OCI-LY1 (cell line): ENCODE measurements at regions not wholly inside any gene's neighbourhood (a gene's known extent, or its start where the extent isn't known, plus 50 kb on each side); places are given as distances from the start of the nearest gene placed in this dataset.

Experiments
- H2AFZ ChIP-seq: fragments of 200-600 bp; sonication (generic), shearing (Covaris generic); 2 replicates; pipeline ENCODE4 v1.6.0; 2014; ENCODE audit warnings: antibody characterized with exemption, mild to moderate bottlenecking, low read length
- H3F3A ChIP-seq: fragments of 200-600 bp; sonication (generic), shearing (Covaris generic); 2 replicates; pipeline ENCODE4 v1.6.0; 2014; ENCODE audit warnings: mild to moderate bottlenecking, antibody characterized with exemption, low read length, moderate library complexity; ENCODE audit not compliant: insufficient read depth
- H3K27ac ChIP-seq: fragments of 200-600 bp; sonication (generic); 2 replicates; pipeline ENCODE4 v1.5.1; 2014; ENCODE audit warnings: low read length, mixed run types, mild to moderate bottlenecking, low read depth; ENCODE audit not compliant: poor library complexity, severe bottlenecking
- H3K27me3 ChIP-seq: fragments of 200-600 bp; sonication (generic); 2 replicates; pipeline ENCODE4 v1.6.0; 2014; ENCODE audit warnings: antibody characterized with exemption, mild to moderate bottlenecking, low read length, moderate library complexity; ENCODE audit not compliant: insufficient read depth
- H3K36me3 ChIP-seq: fragments of 200-600 bp; sonication (generic); 2 replicates; pipeline ENCODE4 v1.6.1; 2014; ENCODE audit warnings: mild to moderate bottlenecking, antibody characterized with exemption, low read length, moderate library complexity, mixed read lengths; ENCODE audit not compliant: insufficient read depth
- H3K4me1 ChIP-seq: fragments of 200-600 bp; sonication (generic); 2 replicates; pipeline ENCODE4 v1.5.1; 2014; ENCODE audit warnings: mild to moderate bottlenecking, low read length, moderate library complexity; ENCODE audit not compliant: insufficient read depth, severe bottlenecking
- H3K4me2 ChIP-seq: fragments of 200-600 bp; sonication (generic), shearing (Covaris generic); 2 replicates; pipeline ENCODE4 v1.6.1; 2014; ENCODE audit warnings: low read length
- H3K4me3 ChIP-seq: fragments of 200-600 bp; sonication (generic); 2 replicates; pipeline ENCODE4 v1.5.1; 2014; ENCODE audit warnings: low read length, low read depth, mild to moderate bottlenecking, mixed read lengths; ENCODE audit not compliant: poor library complexity, severe bottlenecking
- H3K79me2 ChIP-seq: fragments of 200-600 bp; shearing (Covaris generic); 2 replicates; pipeline ENCODE4 v1.6.1; 2016; ENCODE audit warnings: mixed run types, low read length, mixed read lengths; ENCODE audit not compliant: insufficient read depth
- H3K9ac ChIP-seq: fragments of 200-600 bp; sonication (generic), shearing (Covaris generic); 2 replicates; pipeline ENCODE4 v1.6.1; 2014; ENCODE audit warnings: mild to moderate bottlenecking, low read length, mixed read lengths
- H3K9me2 ChIP-seq: fragments of 200-600 bp; sonication (generic), shearing (Covaris generic); 2 replicates; pipeline ENCODE4 v1.6.1; 2014; ENCODE audit warnings: low read depth, mild to moderate bottlenecking, low read length, mixed read lengths
- H3K9me3 ChIP-seq: fragments of 200-600 bp; shearing (Covaris generic); 2 replicates; pipeline ENCODE4 v1.6.1; 2014; ENCODE audit warnings: low read length, mixed read lengths
- H4K20me1 ChIP-seq: fragments of 200-600 bp; sonication (generic), shearing (Covaris generic); 2 replicates; pipeline ENCODE4 v1.6.0; 2016; ENCODE audit warnings: mild to moderate bottlenecking, low read length; ENCODE audit not compliant: insufficient read depth
- EZH2 ChIP-seq: fragments of 200-600 bp; sonication (generic), shearing (Covaris generic); IDR thresholded peaks from 2 replicates; pipeline ENCODE4 v1.8.0; 2017; ENCODE audit warnings: borderline replicate concordance, mixed run types, mild to moderate bottlenecking, antibody characterized with exemption, low read length, moderate library complexity, mixed read lengths
- TF ChIP-seq, protein P1 (sequence below): fragments of 200-600 bp; sonication (generic), shearing (Covaris generic); IDR thresholded peaks from 2 replicates; pipeline ENCODE4 v1.5.1; 2017; ENCODE audit warnings: mild to moderate bottlenecking, antibody characterized with exemption, low read length, moderate library complexity, mixed read lengths

DNA sequence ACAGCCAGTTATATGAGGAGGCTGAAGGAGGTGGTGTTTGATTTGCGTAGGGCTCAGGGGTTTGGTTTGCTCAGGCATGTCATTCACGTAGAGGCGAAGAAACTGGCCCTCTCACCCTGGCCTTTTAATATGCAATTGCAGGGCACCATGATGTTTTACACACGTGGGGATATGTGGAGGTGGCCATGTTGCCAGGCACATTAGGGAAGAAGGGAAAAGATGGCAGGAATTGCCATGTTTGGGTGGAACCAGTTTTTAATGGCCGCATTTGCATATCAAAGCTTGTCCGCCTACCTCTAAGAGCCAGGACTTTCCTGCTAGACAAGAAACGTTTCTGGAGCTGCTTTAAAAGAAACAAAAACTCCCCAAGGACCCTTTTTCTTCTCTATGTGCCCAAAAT is 1483.7 kb upstream of the GOT2 start:
- H3K4me1 ChIP-seq = no peaks in the 10 kb centered on the region
- H3K4me3 ChIP-seq = no peak overlapping the region
- no peaks in the 10 kb centered on the region for H3K9me2 ChIP-seq
- H2AFZ ChIP-seq = no peak overlapping the region
- no peak overlapping the region for H3K9ac ChIP-seq
- no peaks in the 10 kb centered on the region for H3F3A ChIP-seq
- H3K36me3 ChIP-seq = no peaks in the 10 kb centered on the region
- TF ChIP-seq, protein P1, sequence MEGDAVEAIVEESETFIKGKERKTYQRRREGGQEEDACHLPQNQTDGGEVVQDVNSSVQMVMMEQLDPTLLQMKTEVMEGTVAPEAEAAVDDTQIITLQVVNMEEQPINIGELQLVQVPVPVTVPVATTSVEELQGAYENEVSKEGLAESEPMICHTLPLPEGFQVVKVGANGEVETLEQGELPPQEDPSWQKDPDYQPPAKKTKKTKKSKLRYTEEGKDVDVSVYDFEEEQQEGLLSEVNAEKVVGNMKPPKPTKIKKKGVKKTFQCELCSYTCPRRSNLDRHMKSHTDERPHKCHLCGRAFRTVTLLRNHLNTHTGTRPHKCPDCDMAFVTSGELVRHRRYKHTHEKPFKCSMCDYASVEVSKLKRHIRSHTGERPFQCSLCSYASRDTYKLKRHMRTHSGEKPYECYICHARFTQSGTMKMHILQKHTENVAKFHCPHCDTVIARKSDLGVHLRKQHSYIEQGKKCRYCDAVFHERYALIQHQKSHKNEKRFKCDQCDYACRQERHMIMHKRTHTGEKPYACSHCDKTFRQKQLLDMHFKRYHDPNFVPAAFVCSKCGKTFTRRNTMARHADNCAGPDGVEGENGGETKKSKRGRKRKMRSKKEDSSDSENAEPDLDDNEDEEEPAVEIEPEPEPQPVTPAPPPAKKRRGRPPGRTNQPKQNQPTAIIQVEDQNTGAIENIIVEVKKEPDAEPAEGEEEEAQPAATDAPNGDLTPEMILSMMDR = no peak
- TF ChIP-seq EZH2 = no peak
- no peaks in the 10 kb centered on the region for H4K20me1 ChIP-seq
- no peaks in the 10 kb centered on the region for H3K79me2 ChIP-seq
- no peak overlapping the region for H3K4me2 ChIP-seq
- H3K27me3 ChIP-seq = no peaks in the 10 kb centered on the region
- H3K9me3 ChIP-seq = no peaks in the 10 kb centered on the region
- H3K27ac ChIP-seq = no peak overlapping the region

DNA sequence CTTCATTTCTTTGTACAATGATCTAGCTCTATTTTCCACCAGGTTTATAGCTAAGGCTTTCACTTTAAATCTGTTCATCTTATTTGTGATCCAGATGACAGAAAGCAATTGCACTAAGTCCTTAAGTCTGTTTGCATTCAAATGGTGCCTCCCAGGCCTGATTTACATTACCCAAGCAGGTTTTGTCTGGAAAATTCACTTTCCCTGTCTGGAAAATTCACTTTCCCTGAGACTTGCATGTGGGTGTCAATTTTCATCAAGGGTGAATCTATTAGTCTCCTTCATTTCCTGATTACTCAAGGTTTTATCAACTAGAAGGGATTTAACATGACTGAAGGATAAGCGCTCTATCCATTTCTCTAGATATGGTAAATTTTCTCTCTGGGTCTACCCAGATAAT is 1480.2 kb upstream of the GOT2 start:
- H3K27ac ChIP-seq = no peak overlapping the region
- TF ChIP-seq, protein P1 = no peak
- TF ChIP-seq EZH2 = no peak
- H3K79me2 ChIP-seq = no peaks in the 10 kb centered on the region

DNA sequence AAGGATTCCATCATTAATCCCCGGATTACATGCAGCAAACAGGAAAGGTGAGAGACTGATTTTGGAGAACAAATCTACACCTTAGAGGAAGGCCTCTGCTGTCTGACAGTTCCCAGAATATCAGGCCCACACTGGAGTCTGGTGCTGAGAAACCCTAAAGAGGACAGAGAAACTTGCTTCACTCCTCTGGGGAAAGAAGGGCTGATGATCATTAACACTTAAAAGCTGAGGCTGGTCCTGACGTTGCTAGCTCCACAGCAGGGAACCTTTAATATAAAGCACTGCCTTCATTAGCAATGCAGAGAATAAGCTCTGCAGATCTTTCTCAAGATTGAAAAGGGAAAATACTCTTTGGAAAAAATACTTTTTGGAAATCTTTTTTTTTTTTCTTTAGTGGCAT is 1472.4 kb upstream of the GOT2 start:
- H3F3A ChIP-seq = no peaks in the 10 kb centered on the region
- no peaks in the 10 kb centered on the region for H4K20me1 ChIP-seq
- H3K36me3 ChIP-seq = no peaks in the 10 kb centered on the region
- H2AFZ ChIP-seq = no peak overlapping the region
- no peak overlapping the region for H3K4me2 ChIP-seq
- no peak overlapping the region for H3K4me3 ChIP-seq
- H3K27me3 ChIP-seq = no peaks in the 10 kb centered on the region
- no peaks in the 10 kb centered on the region for H3K9me2 ChIP-seq
- H3K9me3 ChIP-seq = no peaks in the 10 kb centered on the region
- no peaks in the 10 kb centered on the region for H3K4me1 ChIP-seq
- TF ChIP-seq, protein P1 = no peak
- TF ChIP-seq EZH2 = no peak
- H3K27ac ChIP-seq = no peak overlapping the region
- H3K9ac ChIP-seq = no peak overlapping the region
- no peaks in the 10 kb centered on the region for H3K79me2 ChIP-seq

More for the DNA sequence above, 1480.2 kb upstream of the GOT2 start:
- no peak overlapping the region for H2AFZ ChIP-seq
- H3K27me3 ChIP-seq = no peaks in the 10 kb centered on the region
- no peaks in the 10 kb centered on the region for H3F3A ChIP-seq
- no peaks in the 10 kb centered on the region for H4K20me1 ChIP-seq
- no peaks in the 10 kb centered on the region for H3K36me3 ChIP-seq
- no peak overlapping the region for H3K4me3 ChIP-seq
- no peaks in the 10 kb centered on the region for H3K9me3 ChIP-seq
- H3K9ac ChIP-seq = no peak overlapping the region
- no peaks in the 10 kb centered on the region for H3K4me1 ChIP-seq
- no peak overlapping the region for H3K4me2 ChIP-seq
- no peaks in the 10 kb centered on the region for H3K9me2 ChIP-seq
